Memory B cell (primary cell): ENCODE measurements at regions not wholly inside any gene's neighbourhood (a gene's known extent, or its start where the extent isn't known, plus 50 kb on each side); places are given as distances from the start of the nearest gene placed in this dataset.
"Not testable (repeated sequence)": the region's sequence is repeated elsewhere in the genome, so short reads cannot be mapped to it uniquely, and the experiment has no call there.

Source experiments
- ATAC-seq: fragments of 150-1000 bp; cut with Tn5 transposase; 2 replicates; pipeline ENCODE4 v1.10.0; 2021; ENCODE audit warnings: low read depth, mild to moderate bottlenecking, moderate library complexity
- DNase-seq, 2 donors: peaks; one replicate each; pipeline ENCODE4 v3.0.0; 2022; ENCODE audit warnings: low spot score in 2 of 2
- H3K27ac Mint-ChIP-seq: one replicate; pipeline ENCODE4 v1.8.0; 2022; ENCODE audit warnings: mild to moderate bottlenecking, moderate library complexity, mixed read lengths
- H3K27me3 Mint-ChIP-seq: one replicate; pipeline ENCODE4 v1.8.0; 2022; ENCODE audit warnings: mixed read lengths
- H3K36me3 Mint-ChIP-seq: one replicate; pipeline ENCODE4 v1.8.0; 2022; ENCODE audit warnings: mild to moderate bottlenecking, mixed read lengths
- H3K4me1 Mint-ChIP-seq: one replicate; pipeline ENCODE4 v1.8.0; 2022; ENCODE audit warnings: mixed read lengths
- H3K4me3 Mint-ChIP-seq: one replicate; pipeline ENCODE4 v1.8.0; 2022; ENCODE audit warnings: mild to moderate bottlenecking, moderate library complexity, mixed read lengths
- H3K9me3 Mint-ChIP-seq: one replicate; pipeline ENCODE4 v1.8.0; 2022; ENCODE audit warnings: mixed read lengths

DNA sequence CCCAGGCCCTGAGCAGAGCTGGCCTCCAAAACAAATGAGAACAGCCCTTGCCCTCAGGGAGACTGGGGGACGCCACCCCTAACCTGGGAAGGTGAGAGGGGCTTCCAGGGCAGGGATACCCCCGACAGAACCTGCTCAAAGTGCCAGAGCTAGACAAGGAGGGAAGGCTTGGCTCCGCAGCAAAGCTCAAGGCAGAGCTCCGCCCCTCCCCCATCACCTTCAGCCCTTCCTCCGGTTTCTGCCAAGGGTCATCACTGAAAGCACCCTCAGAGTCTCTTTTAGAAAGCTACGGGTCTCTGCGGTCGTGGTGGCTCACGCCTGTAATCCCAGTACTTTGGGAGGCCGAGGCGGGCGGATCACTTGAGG, 73.4 kb upstream of the CUX1 start:
- peaks cover 20% of the 10 kb centered on the region for H3K4me1 Mint-ChIP-seq
- H3K36me3 Mint-ChIP-seq: no peaks in the 10 kb centered on the region
- H3K27me3 Mint-ChIP-seq: no peaks in the 10 kb centered on the region
- peak overlapping the region; percentile 86 for H3K4me3 Mint-ChIP-seq
- ATAC-seq: no peak
- H3K27ac Mint-ChIP-seq: no peak overlapping the region
- DNase-seq: no peak
- no peaks in the 10 kb centered on the region for H3K9me3 Mint-ChIP-seq

DNA sequence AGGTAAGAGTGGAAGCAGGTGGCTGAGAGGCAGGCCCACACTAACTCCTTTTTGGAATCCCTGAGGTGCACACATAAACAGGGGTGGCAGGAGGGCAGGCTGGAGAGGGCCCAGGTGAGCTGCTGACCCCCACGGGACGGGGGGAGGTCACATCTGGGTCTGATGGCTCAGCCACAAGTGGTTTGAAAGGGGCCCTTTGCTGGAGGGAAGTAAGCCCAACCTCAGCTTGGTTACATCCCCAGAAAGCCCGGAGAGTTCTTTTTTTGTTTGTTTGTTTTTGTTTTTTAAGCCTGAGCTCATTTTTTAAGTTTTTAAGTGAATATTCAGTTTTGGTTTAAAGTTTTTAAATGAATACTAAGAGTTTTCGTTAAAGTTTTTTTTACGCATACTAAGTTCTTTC, 72.8 kb upstream of the CUX1 start:
- no peaks in the 10 kb centered on the region for H3K27me3 Mint-ChIP-seq
- peaks cover 15% of the 10 kb centered on the region for H3K4me1 Mint-ChIP-seq
- DNase-seq (no peak), ATAC-seq (no peak)
- H3K9me3 Mint-ChIP-seq: no peaks in the 10 kb centered on the region
- H3K27ac Mint-ChIP-seq: no peak overlapping the region
- H3K36me3 Mint-ChIP-seq: no peaks in the 10 kb centered on the region
- peak overlapping the region; percentile 86 for H3K4me3 Mint-ChIP-seq

DNA sequence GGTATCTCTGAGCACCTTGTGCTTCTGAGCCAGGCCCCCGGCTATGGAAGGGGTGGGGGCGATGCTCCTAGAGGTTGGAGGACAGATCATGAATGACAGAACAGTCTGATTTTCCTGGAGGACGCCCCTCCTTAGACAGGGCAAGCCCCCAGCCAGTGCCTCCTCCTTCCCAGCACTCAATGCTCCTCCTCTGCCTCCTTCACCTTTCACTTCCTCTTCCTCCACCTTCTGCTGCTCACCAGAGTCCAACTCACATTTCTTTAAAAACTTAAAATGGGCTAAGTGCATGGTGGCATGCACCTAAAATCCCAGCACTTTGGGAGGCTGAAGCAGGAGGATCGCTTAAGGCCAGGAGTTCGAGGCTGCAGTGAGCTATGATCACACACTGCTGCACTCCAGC, 71.1 kb upstream of the CUX1 start:
- H3K27me3 Mint-ChIP-seq: no peaks in the 10 kb centered on the region
- peaks cover 4% of the 10 kb centered on the region for H3K4me1 Mint-ChIP-seq
- H3K4me3 Mint-ChIP-seq: no peak overlapping the region
- H3K36me3 Mint-ChIP-seq: no peaks in the 10 kb centered on the region
- H3K9me3 Mint-ChIP-seq: no peaks in the 10 kb centered on the region
- no peak overlapping the region for H3K27ac Mint-ChIP-seq
- ATAC-seq (peak; percentile 75), DNase-seq (no peak)

- DNase-seq: no peak
- Mint-ChIP-seq H3K27ac (no peak overlapping the region), H3K4me1 (peaks cover 4% of the 10 kb centered on the region), H3K27me3 (peaks cover 1% of the 10 kb centered on the region), H3K36me3 (no peaks in the 10 kb centered on the region), H3K9me3 (no peaks in the 10 kb centered on the region), H3K4me3 (no peak overlapping the region)
- ATAC-seq: no peak
These were observed 70.2 kb upstream of the CUX1 start for GRCh38 chr7:101747053-101747878.

GRCh38 chr7:101747879-101748345, 69.5 kb upstream of the CUX1 start:
- H3K27ac Mint-ChIP-seq: no peak overlapping the region
- no peak for ATAC-seq

DNA sequence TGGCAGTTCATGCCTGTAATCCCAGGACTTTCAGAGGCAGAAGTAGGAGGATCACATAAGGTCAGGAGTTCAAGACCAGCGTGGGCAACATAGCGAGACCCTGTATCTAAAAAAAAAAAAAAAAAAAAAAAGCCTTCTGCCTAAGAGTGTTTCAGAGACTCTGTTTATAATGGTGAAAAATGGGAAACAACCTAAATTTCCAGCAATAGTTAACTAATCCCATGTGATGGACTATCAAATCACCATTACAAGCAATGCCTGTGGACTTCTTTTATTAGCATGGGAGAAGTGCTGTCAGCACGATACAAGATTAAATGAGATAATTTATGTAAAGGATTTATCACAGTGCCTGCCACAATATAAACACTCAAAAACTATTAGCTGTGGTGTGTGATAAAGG, 67.5 kb upstream of the CUX1 start:
- no peak for DNase-seq
- ATAC-seq: no peak
- Mint-ChIP-seq H3K4me1 (peaks cover 13% of the 10 kb centered on the region), H3K27ac (no peak overlapping the region), H3K9me3 (no peaks in the 10 kb centered on the region), H3K4me3 (no peak overlapping the region), H3K36me3 (no peaks in the 10 kb centered on the region), H3K27me3 (peaks cover 5% of the 10 kb centered on the region)

More at GRCh38 chr7:101747879-101748345, 69.5 kb upstream of the CUX1 start:
- Mint-ChIP-seq H3K27me3 (peaks cover 1% of the 10 kb centered on the region), H3K4me3 (no peak overlapping the region), H3K36me3 (no peaks in the 10 kb centered on the region), H3K4me1 (peaks cover 4% of the 10 kb centered on the region), H3K9me3 (no peaks in the 10 kb centered on the region)
- DNase-seq: no peak

GRCh38 chr7:101753316-101753715, 64.1 kb upstream of the CUX1 start:
- no peak overlapping the region for H3K4me3 Mint-ChIP-seq
- H3K36me3 Mint-ChIP-seq: no peaks in the 10 kb centered on the region
- no peaks in the 10 kb centered on the region for H3K9me3 Mint-ChIP-seq
- H3K27me3 Mint-ChIP-seq: peaks cover 5% of the 10 kb centered on the region
- no peak overlapping the region for H3K27ac Mint-ChIP-seq
- DNase-seq: no peak
- no peak for ATAC-seq
- peaks cover 10% of the 10 kb centered on the region for H3K4me1 Mint-ChIP-seq

GRCh38 chr7:101754424-101755159, 62.8 kb upstream of the CUX1 start:
- Mint-ChIP-seq H3K4me3 (peak overlapping the region; percentile 81), H3K27ac (peak overlapping the region; percentile 58), H3K9me3 (no peaks in the 10 kb centered on the region), H3K4me1 (peaks cover 10% of the 10 kb centered on the region), H3K27me3 (peaks cover 5% of the 10 kb centered on the region), H3K36me3 (no peaks in the 10 kb centered on the region)
- no peak for ATAC-seq
- DNase-seq: no peak

GRCh38 chr7:101757879-101758278, 59.5 kb upstream of the CUX1 start:
- Mint-ChIP-seq H3K27me3 (peaks cover 3% of the 10 kb centered on the region), H3K4me3 (no peak overlapping the region), H3K9me3 (no peaks in the 10 kb centered on the region), H3K27ac (no peak overlapping the region), H3K4me1 (peaks cover 10% of the 10 kb centered on the region), H3K36me3 (no peaks in the 10 kb centered on the region)
- DNase-seq: no peak
- no peak for ATAC-seq

DNA sequence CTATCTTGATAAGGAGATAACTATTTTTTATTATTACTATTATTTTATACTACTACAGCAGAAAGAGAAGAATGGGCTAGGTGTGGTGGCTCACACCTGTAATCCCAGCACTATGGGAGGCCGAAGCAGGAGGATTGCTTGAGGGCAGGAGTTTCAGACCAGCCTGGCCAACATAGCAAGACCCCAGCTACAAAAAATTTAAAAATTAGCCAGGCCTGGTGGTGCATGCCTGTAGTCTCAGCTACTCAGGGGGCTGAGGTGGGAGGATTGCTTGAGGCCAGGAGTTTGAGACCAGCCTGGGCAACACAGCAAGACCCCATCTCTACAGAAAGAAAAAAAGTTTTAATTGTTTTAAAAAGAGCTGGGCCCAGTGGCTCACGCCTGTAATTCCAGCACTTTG, 58.9 kb upstream of the CUX1 start:
- not testable (repeated sequence) for H3K27me3 Mint-ChIP-seq, H3K9me3 Mint-ChIP-seq, H3K36me3 Mint-ChIP-seq, ATAC-seq, H3K4me3 Mint-ChIP-seq, H3K27ac Mint-ChIP-seq, DNase-seq
- H3K4me1 Mint-ChIP-seq: peaks cover 10% of the 10 kb centered on the region

GRCh38 chr7:101764221-101764620, 53.2 kb upstream of the CUX1 start:
- no peaks in the 10 kb centered on the region for H3K36me3 Mint-ChIP-seq
- peaks cover 2% of the 10 kb centered on the region for H3K27me3 Mint-ChIP-seq
- H3K9me3 Mint-ChIP-seq: no peaks in the 10 kb centered on the region
- H3K27ac Mint-ChIP-seq: no peak overlapping the region
- DNase-seq (no peak), ATAC-seq (no peak)
- no peak overlapping the region for H3K4me3 Mint-ChIP-seq
- H3K4me1 Mint-ChIP-seq: no peaks in the 10 kb centered on the region

DNA sequence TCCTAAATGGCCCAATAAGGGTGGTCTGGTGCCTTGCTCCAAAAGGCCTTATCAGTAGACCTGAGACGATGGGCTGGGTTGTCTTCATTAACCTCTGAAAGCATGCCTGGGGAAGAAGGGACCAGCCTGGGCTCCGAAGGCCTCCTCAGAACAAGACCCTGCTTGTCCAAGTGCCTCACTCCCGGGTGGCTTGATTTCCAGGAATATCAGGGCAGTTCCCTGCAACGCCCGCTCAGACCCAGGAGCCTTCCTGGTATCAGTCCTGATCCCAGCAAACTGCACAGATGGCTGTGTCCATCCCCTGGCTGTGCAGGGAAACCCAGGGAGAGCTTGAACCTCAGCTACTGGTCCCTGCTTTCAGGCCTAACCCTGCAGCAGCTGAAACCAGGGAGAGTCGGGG, 49.9 kb upstream of the CUX1 start:
- Mint-ChIP-seq H3K9me3 (peaks cover 2% of the 10 kb centered on the region), H3K36me3 (peaks cover 4% of the 10 kb centered on the region), H3K4me1 (no peaks in the 10 kb centered on the region), H3K27me3 (peaks cover 10% of the 10 kb centered on the region), H3K4me3 (no peak overlapping the region), H3K27ac (no peak overlapping the region)
- ATAC-seq: no peak
- DNase-seq: no peak
